ENCODE measurements at regions not wholly inside any gene's neighbourhood (a gene's known extent, or its start where the extent isn't known, plus 50 kb on each side); places are given as distances from the start of the nearest gene placed in this dataset.

GRCh38 chr15:69784798-69785566, 312.7 kb downstream of the TLE3 start:
- no peak for TF ChIP-seq CTCF (IDR thresholded peaks at IDR 0.05)
- TF ChIP-seq POLR2A (IDR thresholded peaks at IDR 0.05): no peak
- no peak for TF ChIP-seq POLR2AphosphoS5 (IDR thresholded peaks at IDR 0.05)
